ENCODE measurements at regions not wholly inside any gene's neighbourhood (a gene's known extent, or its start where the extent isn't known, plus 50 kb on each side); places are given as distances from the start of the nearest gene placed in this dataset.

DNA sequence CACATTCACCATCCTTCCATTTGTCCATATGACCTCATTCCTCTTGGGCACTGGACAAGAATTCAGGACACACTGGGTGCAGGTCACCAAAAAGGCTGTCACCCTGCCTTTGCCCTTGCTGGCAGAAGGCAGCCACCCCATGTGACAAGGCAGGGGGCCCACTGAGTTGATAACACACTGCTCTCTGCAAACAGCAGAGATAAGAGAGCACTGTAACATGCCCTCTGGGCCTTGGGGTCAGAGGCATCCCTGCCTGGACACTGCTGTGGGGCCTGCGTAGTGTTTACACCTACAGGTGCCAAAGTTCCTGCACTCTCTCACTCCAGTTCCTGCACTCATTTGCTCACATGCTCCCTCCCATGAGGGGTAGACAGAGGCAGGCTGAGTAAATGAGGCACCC lies 344.7 kb upstream of the TCF4 start:
- Mint-ChIP-seq H3K4me1 (peaks cover 17% of the 10 kb centered on the region), H3K27me3 (ENCODE audit: low read depth) (no peaks in the 10 kb centered on the region), H3K9me3 (peaks cover 24% of the 10 kb centered on the region), H3K4me3 (no peak overlapping the region), H3K36me3 (peaks cover 5% of the 10 kb centered on the region), H3K27ac (no peak overlapping the region)
- no peak for DNase-seq (ENCODE audit: low spot score in 2 of 2, unreplicated experiment in 2 of 2)
- TF ChIP-seq, protein P1, sequence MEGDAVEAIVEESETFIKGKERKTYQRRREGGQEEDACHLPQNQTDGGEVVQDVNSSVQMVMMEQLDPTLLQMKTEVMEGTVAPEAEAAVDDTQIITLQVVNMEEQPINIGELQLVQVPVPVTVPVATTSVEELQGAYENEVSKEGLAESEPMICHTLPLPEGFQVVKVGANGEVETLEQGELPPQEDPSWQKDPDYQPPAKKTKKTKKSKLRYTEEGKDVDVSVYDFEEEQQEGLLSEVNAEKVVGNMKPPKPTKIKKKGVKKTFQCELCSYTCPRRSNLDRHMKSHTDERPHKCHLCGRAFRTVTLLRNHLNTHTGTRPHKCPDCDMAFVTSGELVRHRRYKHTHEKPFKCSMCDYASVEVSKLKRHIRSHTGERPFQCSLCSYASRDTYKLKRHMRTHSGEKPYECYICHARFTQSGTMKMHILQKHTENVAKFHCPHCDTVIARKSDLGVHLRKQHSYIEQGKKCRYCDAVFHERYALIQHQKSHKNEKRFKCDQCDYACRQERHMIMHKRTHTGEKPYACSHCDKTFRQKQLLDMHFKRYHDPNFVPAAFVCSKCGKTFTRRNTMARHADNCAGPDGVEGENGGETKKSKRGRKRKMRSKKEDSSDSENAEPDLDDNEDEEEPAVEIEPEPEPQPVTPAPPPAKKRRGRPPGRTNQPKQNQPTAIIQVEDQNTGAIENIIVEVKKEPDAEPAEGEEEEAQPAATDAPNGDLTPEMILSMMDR (IDR thresholded peaks at IDR 0.05; ENCODE audit: unreplicated experiment), result no peak

DNA sequence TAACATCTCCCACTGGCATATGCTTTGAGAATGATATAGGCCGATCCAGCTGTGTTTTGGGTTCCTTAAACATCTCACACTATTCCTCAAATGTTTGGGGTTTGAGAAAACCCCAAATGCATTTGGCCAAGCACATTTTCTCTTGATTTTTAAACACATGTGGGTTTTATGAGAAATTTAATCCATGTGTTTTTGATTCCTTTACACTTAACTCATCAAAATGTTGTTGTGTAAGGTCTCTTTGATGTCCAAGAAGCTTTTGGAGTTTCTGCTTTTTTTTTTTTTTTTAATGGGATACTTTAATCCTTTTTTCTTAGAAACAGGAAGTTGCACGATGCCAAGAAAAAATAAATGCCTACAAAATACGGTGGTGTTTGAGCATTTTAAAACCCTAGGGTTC lies 339.8 kb upstream of the TCF4 start:
- peaks cover 19% of the 10 kb centered on the region for H3K9me3 Mint-ChIP-seq
- no peak overlapping the region for H3K4me3 Mint-ChIP-seq
- H3K27me3 Mint-ChIP-seq (ENCODE audit: low read depth), result no peaks in the 10 kb centered on the region
- peaks cover 20% of the 10 kb centered on the region for H3K4me1 Mint-ChIP-seq
- no peaks in the 10 kb centered on the region for H3K36me3 Mint-ChIP-seq
- TF ChIP-seq, protein P1 (IDR thresholded peaks at IDR 0.05; ENCODE audit: unreplicated experiment), result no peak
- H3K27ac Mint-ChIP-seq, result peak overlapping the region; percentile 69
- DNase-seq (ENCODE audit: low spot score in 2 of 2, unreplicated experiment in 2 of 2), result no peak

DNA sequence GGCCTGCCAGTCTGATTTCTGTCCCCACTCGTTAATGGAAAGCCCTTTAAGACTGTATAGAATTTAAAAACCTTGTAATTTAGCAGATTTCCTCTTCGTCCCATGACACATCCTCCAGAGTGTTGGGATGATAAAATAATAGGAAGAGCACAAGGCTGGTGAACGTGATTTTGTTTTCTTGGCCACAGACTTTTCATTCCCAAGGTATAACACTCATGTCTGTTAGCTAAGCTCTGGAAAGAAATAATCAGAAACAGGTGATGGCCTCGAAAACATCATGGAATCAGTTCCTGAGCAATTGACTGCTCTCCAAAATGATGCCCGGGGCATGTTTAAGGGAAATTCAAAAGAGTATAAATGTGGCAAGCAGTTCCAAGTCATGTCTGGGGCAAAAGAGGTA lies 337.8 kb upstream of the TCF4 start:
- no peaks in the 10 kb centered on the region for H3K36me3 Mint-ChIP-seq
- H3K4me1 Mint-ChIP-seq, result peaks cover 20% of the 10 kb centered on the region
- DNase-seq (ENCODE audit: low spot score in 2 of 2, unreplicated experiment in 2 of 2), result no peak
- H3K9me3 Mint-ChIP-seq, result peaks cover 11% of the 10 kb centered on the region
- no peak overlapping the region for H3K4me3 Mint-ChIP-seq
- no peaks in the 10 kb centered on the region for H3K27me3 Mint-ChIP-seq (ENCODE audit: low read depth)
- peak overlapping the region; percentile 17 for H3K27ac Mint-ChIP-seq
- TF ChIP-seq, protein P1 (IDR thresholded peaks at IDR 0.05; ENCODE audit: unreplicated experiment), result no peak

DNA sequence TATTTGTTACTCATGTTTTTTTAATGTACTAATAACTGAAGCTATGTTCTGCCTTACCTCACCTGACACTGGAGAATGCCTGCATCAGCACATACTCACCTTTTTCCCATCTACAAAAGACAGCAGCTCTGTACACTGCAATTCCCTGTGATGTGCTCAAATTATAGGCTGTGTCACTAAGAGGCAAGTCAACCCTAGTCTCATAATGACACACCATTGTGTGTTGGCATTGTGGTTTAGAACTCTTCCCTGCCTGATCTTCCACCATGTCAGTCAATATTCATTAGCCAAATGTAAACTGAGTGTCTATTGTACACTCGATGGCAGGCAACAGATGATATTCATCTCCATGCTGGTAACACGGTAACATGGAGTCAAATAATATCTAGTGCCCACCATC lies 332.1 kb upstream of the TCF4 start:
- H3K4me1 Mint-ChIP-seq, result peaks cover 14% of the 10 kb centered on the region
- no peak for DNase-seq (ENCODE audit: low spot score in 2 of 2, unreplicated experiment in 2 of 2)
- peaks cover 25% of the 10 kb centered on the region for H3K9me3 Mint-ChIP-seq
- H3K27ac Mint-ChIP-seq, result no peak overlapping the region
- H3K27me3 Mint-ChIP-seq (ENCODE audit: low read depth), result no peaks in the 10 kb centered on the region
- TF ChIP-seq, protein P1 (IDR thresholded peaks at IDR 0.05; ENCODE audit: unreplicated experiment), result no peak
- H3K36me3 Mint-ChIP-seq, result peaks cover 7% of the 10 kb centered on the region
- H3K4me3 Mint-ChIP-seq, result no peak overlapping the region

DNA sequence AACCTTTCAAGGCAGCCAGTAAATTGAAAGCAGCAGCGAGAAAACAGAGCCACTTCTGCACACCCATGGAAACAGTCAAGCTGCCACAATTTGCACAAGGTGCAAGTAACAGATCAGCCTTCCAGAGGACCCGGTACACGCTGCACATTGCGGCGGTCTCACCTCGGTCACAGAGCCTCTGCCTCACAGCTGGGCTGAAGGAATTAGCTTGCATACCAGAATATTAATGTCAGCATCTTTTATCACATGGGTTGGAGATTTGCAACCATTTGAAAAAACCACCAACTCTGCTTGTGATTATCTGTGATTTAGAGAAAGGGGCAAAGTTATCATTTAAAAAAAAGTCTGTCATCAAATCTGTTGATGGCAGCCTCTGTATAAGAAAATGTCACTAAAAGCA lies 330.5 kb upstream of the TCF4 start:
- Mint-ChIP-seq H3K27me3 (ENCODE audit: low read depth) (no peaks in the 10 kb centered on the region), H3K4me3 (no peak overlapping the region), H3K27ac (peak overlapping the region; percentile 43), H3K9me3 (peaks cover 24% of the 10 kb centered on the region), H3K36me3 (peaks cover 7% of the 10 kb centered on the region), H3K4me1 (peaks cover 14% of the 10 kb centered on the region)
- TF ChIP-seq, protein P1 (IDR thresholded peaks at IDR 0.05; ENCODE audit: unreplicated experiment), result no peak
- DNase-seq (ENCODE audit: low spot score in 2 of 2, unreplicated experiment in 2 of 2), result no peak

DNA sequence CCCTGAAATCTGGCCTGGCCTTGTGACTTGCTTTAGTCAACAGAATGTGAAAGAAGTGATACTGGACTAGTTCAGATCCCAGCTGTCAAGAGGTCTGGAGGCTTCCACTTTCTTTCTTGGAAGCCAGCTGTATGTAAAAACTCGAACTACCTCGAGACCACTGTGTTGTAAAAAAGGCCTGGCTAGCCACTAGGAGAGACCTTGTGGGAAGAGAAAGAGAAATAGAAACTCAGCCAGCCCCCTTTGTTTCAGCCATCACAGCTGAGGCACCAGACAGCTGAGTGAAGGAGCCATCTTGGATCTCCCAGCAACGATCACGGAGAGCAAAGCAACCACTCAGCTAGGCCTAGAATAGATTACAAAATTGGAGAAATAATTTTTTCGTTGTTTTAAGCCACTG lies 324.9 kb upstream of the TCF4 start:
- no peak for DNase-seq (ENCODE audit: low spot score in 2 of 2, unreplicated experiment in 2 of 2)
- Mint-ChIP-seq H3K9me3 (peaks cover 24% of the 10 kb centered on the region), H3K4me1 (peaks cover 33% of the 10 kb centered on the region), H3K36me3 (peaks cover 7% of the 10 kb centered on the region), H3K27ac (peak overlapping the region; percentile 15), H3K27me3 (ENCODE audit: low read depth) (no peaks in the 10 kb centered on the region), H3K4me3 (no peak overlapping the region)
- TF ChIP-seq, protein P1 (IDR thresholded peaks at IDR 0.05; ENCODE audit: unreplicated experiment), result no peak
